Keratinocyte (primary cell): ENCODE measurements at regions not wholly inside any gene's neighbourhood (a gene's known extent, or its start where the extent isn't known, plus 50 kb on each side); places are given as distances from the start of the nearest gene placed in this dataset.

Experiments
- CTCF ChIP-seq, 3 experiments: IDR thresholded peaks in 1 of 3; conservative IDR thresholded peaks in 1 of 3; optimal IDR thresholded peaks in 1 of 3; 2 replicates in 2 of 3; 3 replicates in 1 of 3; pipeline versions ENCODE3 to v1.5.1; 2011; ENCODE audit warnings: low read length in 3 of 3, mild to moderate bottlenecking in 3 of 3, moderate library complexity in 2 of 3, control low read depth in 1 of 3, inconsistent platforms in 1 of 3; ENCODE audit not compliant: insufficient read depth in 2 of 3; ENCODE audit errors: extremely low read depth in 1 of 3
- EZH2 ChIP-seq: IDR thresholded peaks from one replicate; pipeline ENCODE4 v1.6.1; 2012; ENCODE audit warnings: inconsistent platforms, mild to moderate bottlenecking, low read length, moderate library complexity

DNA sequence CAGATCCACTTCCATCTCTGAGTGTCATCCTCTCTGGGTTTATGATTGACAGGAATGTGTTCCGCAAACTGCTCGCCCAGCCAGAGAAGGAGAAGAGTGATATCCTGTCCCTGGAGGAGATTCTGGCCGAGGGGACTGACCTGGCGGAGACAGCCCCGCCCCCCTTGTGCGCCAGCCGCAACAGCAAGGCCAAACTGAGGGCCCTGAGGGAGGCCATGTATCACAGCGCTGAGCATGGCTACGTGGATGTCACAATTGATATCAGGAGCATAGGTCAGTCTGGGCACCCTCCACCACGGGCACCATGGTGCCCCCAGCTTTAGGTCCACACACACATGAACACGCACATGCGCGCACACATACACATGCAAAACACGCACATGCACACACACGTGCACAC, 67.5 kb upstream of the PWP1 start:
- TF ChIP-seq EZH2 (no peak), CTCF (optimal IDR thresholded peaks at IDR 0.05 in 1 of 3, IDR thresholded peaks at IDR 0.05 in 1 of 3, conservative IDR thresholded peaks at IDR 0.05 in 1 of 3; ENCODE audit: extremely low read depth in 1 of 3, insufficient read depth in 2 of 3, low read length in 3 of 3) (no peak)
